ENCODE measurements at regions not wholly inside any gene's neighbourhood (a gene's known extent, or its start where the extent isn't known, plus 50 kb on each side); places are given as distances from the start of the nearest gene placed in this dataset.

GRCh38 chr15:98405013-98405412 is 243.3 kb upstream of the IGF1R start:
- TF ChIP-seq CTCF (conservative IDR thresholded peaks at IDR 0.05; ENCODE audit: low read length), result no peak
- TF ChIP-seq EZH2phosphoT487 (IDR thresholded peaks at IDR 0.05; ENCODE audit: borderline replicate concordance, low read depth, low read length), result no peak
